Colonic mucosa (tissue), 4 donors: ENCODE measurements at regions not wholly inside any gene's neighbourhood (a gene's known extent, or its start where the extent isn't known, plus 50 kb on each side); places are given as distances from the start of the nearest gene placed in this dataset.

Experiments used
- DNase-seq: peaks from one replicate; pipeline ENCODE4 v3.0.0-alpha.2; 2020
- H3K27ac ChIP-seq: fragments of 200-600 bp; one replicate; pipeline ENCODE4 v1.8.0; 2021
- H3K27me3 ChIP-seq: fragments of 200-600 bp; one replicate; pipeline ENCODE4 v1.8.0; 2021
- H3K36me3 ChIP-seq: fragments of 200-600 bp; one replicate; pipeline ENCODE4 v1.8.0; 2021
- H3K4me1 ChIP-seq: fragments of 200-600 bp; one replicate; pipeline ENCODE4 v1.8.0; 2021; ENCODE audit warnings: mild to moderate bottlenecking
- H3K4me3 ChIP-seq: fragments of 200-600 bp; one replicate; pipeline ENCODE4 v1.8.0; 2021
- H3K9ac ChIP-seq, 2 donors: one replicate each; pipeline ENCODE4 v1.7.0; 2013; ENCODE audit warnings: control low read depth in 2 of 2, low read depth in 2 of 2, low read length in 2 of 2
- H3K9me3 ChIP-seq: fragments of 200-600 bp; one replicate; pipeline ENCODE4 v1.8.0; 2021
- CTCF ChIP-seq: fragments of 200-600 bp; IDR thresholded peaks from one replicate; pipeline ENCODE4 v1.8.0; 2022; ENCODE audit warnings: antibody characterized with exemption, mild to moderate bottlenecking
- intact Hi-C: fragments of 100-400 bp; cut with DNase I; formaldehyde crosslinking; loops from one replicate; pipeline ENCODE4 v1.14.1; 2022
- donor health status: healthy.
- donor health status: DM: no; HTN: no; CAD: no.
- donor health status: DM: no; HTN: no; CAD: no.

GRCh38 chr13:97562962-97563361, 129.0 kb downstream of the RAP2A start:
- H3K4me1 ChIP-seq = no peaks in the 10 kb centered on the region
- H3K27me3 ChIP-seq = no peaks in the 10 kb centered on the region
- DNase-seq = no peak
- no peak overlapping the region for H3K9ac ChIP-seq
- no peaks in the 10 kb centered on the region for H3K36me3 ChIP-seq
- no peaks in the 10 kb centered on the region for H3K9me3 ChIP-seq
- no peak for TF ChIP-seq CTCF
- no peak overlapping the region for H3K27ac ChIP-seq
- intact Hi-C loops = no loop called here
- H3K4me3 ChIP-seq = no peak overlapping the region

- no peaks in the 10 kb centered on the region for H3K27me3 ChIP-seq
- H3K4me1 ChIP-seq = no peaks in the 10 kb centered on the region
- intact Hi-C loops = no loop called here
- H3K36me3 ChIP-seq = no peaks in the 10 kb centered on the region
- TF ChIP-seq CTCF = no peak
- no peak overlapping the region for H3K27ac ChIP-seq
- no peak for DNase-seq
- no peaks in the 10 kb centered on the region for H3K9me3 ChIP-seq
- no peak overlapping the region for H3K4me3 ChIP-seq
- H3K9ac ChIP-seq = no peak overlapping the region
Measured at GRCh38 chr13:97564956-97565355, 131.0 kb downstream of the RAP2A start.

GRCh38 chr13:97565906-97566305, 131.9 kb downstream of the RAP2A start:
- H3K4me3 ChIP-seq = no peak overlapping the region
- intact Hi-C loops = no loop called here
- TF ChIP-seq CTCF = no peak

GRCh38 chr13:97566907-97567306, 132.9 kb downstream of the RAP2A start:
- no peaks in the 10 kb centered on the region for H3K27me3 ChIP-seq
- H3K36me3 ChIP-seq = no peaks in the 10 kb centered on the region
- H3K9ac ChIP-seq = no peak overlapping the region
- no peaks in the 10 kb centered on the region for H3K4me1 ChIP-seq
- intact Hi-C loops = no loop called here
- H3K9me3 ChIP-seq = no peaks in the 10 kb centered on the region
- H3K27ac ChIP-seq = no peak overlapping the region
- DNase-seq = no peak
- TF ChIP-seq CTCF = no peak
- no peak overlapping the region for H3K4me3 ChIP-seq

More at GRCh38 chr13:97565906-97566305, 131.9 kb downstream of the RAP2A start:
- no peak overlapping the region for H3K27ac ChIP-seq
- DNase-seq = no peak
- no peaks in the 10 kb centered on the region for H3K4me1 ChIP-seq
- no peaks in the 10 kb centered on the region for H3K36me3 ChIP-seq
- no peak overlapping the region for H3K9ac ChIP-seq
- H3K27me3 ChIP-seq = no peaks in the 10 kb centered on the region
- H3K9me3 ChIP-seq = no peaks in the 10 kb centered on the region

GRCh38 chr13:97567510-97568243, 133.7 kb downstream of the RAP2A start:
- Histone ChIP-seq H3K36me3 (no peaks in the 10 kb centered on the region), H3K27ac (no peak overlapping the region), H3K4me3 (no peak overlapping the region), H3K9me3 (no peaks in the 10 kb centered on the region), H3K27me3 (no peaks in the 10 kb centered on the region), H3K9ac (no peak overlapping the region), H3K4me1 (no peaks in the 10 kb centered on the region)
- peak; percentile 79 for DNase-seq
- intact Hi-C loops = no loop called here
- TF ChIP-seq CTCF = no peak
